ENCODE measurements at regions not wholly inside any gene's neighbourhood (a gene's known extent, or its start where the extent isn't known, plus 50 kb on each side); places are given as distances from the start of the nearest gene placed in this dataset.
"Not testable (repeated sequence)": the region's sequence is repeated elsewhere in the genome, so short reads cannot be mapped to it uniquely, and the experiment has no call there.

- no peak overlapping the region for H3K9ac ChIP-seq (ENCODE audit: low read depth, low read length)
- no peaks in the 10 kb centered on the region for H3K9me3 ChIP-seq (ENCODE audit: insufficient read depth, low read depth, low read length)
- H3K27me3 ChIP-seq (ENCODE audit: insufficient read depth, low read length), result no peaks in the 10 kb centered on the region
- H3K36me3 ChIP-seq (ENCODE audit: insufficient read depth, low read length), result no peaks in the 10 kb centered on the region
- H3K4me1 ChIP-seq (ENCODE audit: insufficient read depth, low read length), result no peaks in the 10 kb centered on the region
- H3K27ac ChIP-seq (ENCODE audit: low read depth, low read length), result no peak overlapping the region
- H3K4me3 ChIP-seq (ENCODE audit: low read length), result no peak overlapping the region
- 91% methylated on average over 2 of the region's 2 CpGs for WGBS
Observed at GRCh38 chr5:98205691-98206461, 567.6 kb upstream of the RGMB start.

- no peaks in the 10 kb centered on the region for H3K4me1 ChIP-seq (ENCODE audit: insufficient read depth, low read length)
- 0% methylated on average over 1 of the region's 2 CpGs for WGBS
- no peaks in the 10 kb centered on the region for H3K9me3 ChIP-seq (ENCODE audit: insufficient read depth, low read depth, low read length)
- no peak overlapping the region for H3K27ac ChIP-seq (ENCODE audit: low read depth, low read length)
- no peaks in the 10 kb centered on the region for H3K36me3 ChIP-seq (ENCODE audit: insufficient read depth, low read length)
- no peak overlapping the region for H3K4me3 ChIP-seq (ENCODE audit: low read length)
- H3K9ac ChIP-seq (ENCODE audit: low read depth, low read length), result no peak overlapping the region
- no peaks in the 10 kb centered on the region for H3K27me3 ChIP-seq (ENCODE audit: insufficient read depth, low read length)
Observed at GRCh38 chr5:98206566-98206965, 566.9 kb upstream of the RGMB start.

GRCh38 chr5:98209418-98209817, 564.0 kb upstream of the RGMB start:
- Histone ChIP-seq H3K9me3 (ENCODE audit: insufficient read depth, low read depth, low read length) (no peaks in the 10 kb centered on the region), H3K9ac (ENCODE audit: low read depth, low read length) (no peak overlapping the region), H3K27ac (ENCODE audit: low read depth, low read length) (no peak overlapping the region), H3K36me3 (ENCODE audit: insufficient read depth, low read length) (no peaks in the 10 kb centered on the region), H3K27me3 (ENCODE audit: insufficient read depth, low read length) (no peaks in the 10 kb centered on the region), H3K4me1 (ENCODE audit: insufficient read depth, low read length) (no peaks in the 10 kb centered on the region), H3K4me3 (ENCODE audit: low read length) (no peak overlapping the region)

- H3K9ac ChIP-seq (ENCODE audit: low read depth, low read length), result no peak overlapping the region
- no peaks in the 10 kb centered on the region for H3K4me1 ChIP-seq (ENCODE audit: insufficient read depth, low read length)
- H3K36me3 ChIP-seq (ENCODE audit: insufficient read depth, low read length), result no peaks in the 10 kb centered on the region
- 91% methylated on average over 6 of the region's 7 CpGs for WGBS
- H3K27me3 ChIP-seq (ENCODE audit: insufficient read depth, low read length), result no peaks in the 10 kb centered on the region
- H3K9me3 ChIP-seq (ENCODE audit: insufficient read depth, low read depth, low read length), result no peaks in the 10 kb centered on the region
- no peak overlapping the region for H3K4me3 ChIP-seq (ENCODE audit: low read length)
- no peak overlapping the region for H3K27ac ChIP-seq (ENCODE audit: low read depth, low read length)
Observed at GRCh38 chr5:98214240-98215051, 559.0 kb upstream of the RGMB start.

GRCh38 chr5:98217138-98217537, 556.3 kb upstream of the RGMB start:
- Histone ChIP-seq H3K36me3 (ENCODE audit: insufficient read depth, low read length) (no peaks in the 10 kb centered on the region), H3K27ac (ENCODE audit: low read depth, low read length) (no peak overlapping the region), H3K9me3 (ENCODE audit: insufficient read depth, low read depth, low read length) (no peaks in the 10 kb centered on the region), H3K4me3 (ENCODE audit: low read length) (no peak overlapping the region), H3K27me3 (ENCODE audit: insufficient read depth, low read length) (no peaks in the 10 kb centered on the region), H3K4me1 (ENCODE audit: insufficient read depth, low read length) (no peaks in the 10 kb centered on the region), H3K9ac (ENCODE audit: low read depth, low read length) (no peak overlapping the region)
- 100% methylated on average over 1 of the region's 1 CpG for WGBS

GRCh38 chr5:98218838-98219237, 554.6 kb upstream of the RGMB start:
- Histone ChIP-seq H3K36me3 (ENCODE audit: insufficient read depth, low read length) (no peaks in the 10 kb centered on the region), H3K9ac (ENCODE audit: low read depth, low read length) (no peak overlapping the region), H3K9me3 (ENCODE audit: insufficient read depth, low read depth, low read length) (no peaks in the 10 kb centered on the region), H3K4me3 (ENCODE audit: low read length) (no peak overlapping the region), H3K4me1 (ENCODE audit: insufficient read depth, low read length) (no peaks in the 10 kb centered on the region), H3K27ac (ENCODE audit: low read depth, low read length) (no peak overlapping the region), H3K27me3 (ENCODE audit: insufficient read depth, low read length) (no peaks in the 10 kb centered on the region)
- WGBS, result 100% methylated on average over 1 of the region's 2 CpGs

- Histone ChIP-seq H3K4me1 (ENCODE audit: insufficient read depth, low read length) (no peaks in the 10 kb centered on the region), H3K36me3 (ENCODE audit: insufficient read depth, low read length) (no peaks in the 10 kb centered on the region), H3K9me3 (ENCODE audit: insufficient read depth, low read depth, low read length) (peaks cover 5% of the 10 kb centered on the region; the same call in 1 of the 2 replicates), H3K4me3 (ENCODE audit: low read length) (no peak overlapping the region), H3K27me3 (ENCODE audit: insufficient read depth, low read length) (no peaks in the 10 kb centered on the region), H3K9ac (ENCODE audit: low read depth, low read length) (no peak overlapping the region), H3K27ac (ENCODE audit: low read depth, low read length) (no peak overlapping the region)
Observed at GRCh38 chr5:98227489-98227888, 546.0 kb upstream of the RGMB start.

- no peaks in the 10 kb centered on the region for H3K4me1 ChIP-seq (ENCODE audit: insufficient read depth, low read length)
- no peaks in the 10 kb centered on the region for H3K36me3 ChIP-seq (ENCODE audit: insufficient read depth, low read length)
- peaks cover 5% of the 10 kb centered on the region; the same call in 1 of the 2 replicates for H3K9me3 ChIP-seq (ENCODE audit: insufficient read depth, low read depth, low read length)
- 97% methylated on average over 3 of the region's 4 CpGs for WGBS
- no peak overlapping the region for H3K4me3 ChIP-seq (ENCODE audit: low read length)
- H3K9ac ChIP-seq (ENCODE audit: low read depth, low read length), result no peak overlapping the region
- H3K27me3 ChIP-seq (ENCODE audit: insufficient read depth, low read length), result no peaks in the 10 kb centered on the region
- no peak overlapping the region for H3K27ac ChIP-seq (ENCODE audit: low read depth, low read length)
Observed at GRCh38 chr5:98231089-98231488, 542.4 kb upstream of the RGMB start.

- H3K4me1 ChIP-seq (ENCODE audit: insufficient read depth, low read length); H3K9ac ChIP-seq (ENCODE audit: low read depth, low read length); H3K27ac ChIP-seq (ENCODE audit: low read depth, low read length); H3K36me3 ChIP-seq (ENCODE audit: insufficient read depth, low read length); H3K9me3 ChIP-seq (ENCODE audit: insufficient read depth, low read depth, low read length); H3K27me3 ChIP-seq (ENCODE audit: insufficient read depth, low read length); H3K4me3 ChIP-seq (ENCODE audit: low read length): not testable (repeated sequence)
- 98% methylated on average over 5 of the region's 5 CpGs for WGBS
Observed at GRCh38 chr5:98237794-98238193, 535.7 kb upstream of the RGMB start.

- no CpG with 5 or more reads among the region's 1 CpG for WGBS
- Histone ChIP-seq H3K36me3 (ENCODE audit: insufficient read depth, low read length) (no peaks in the 10 kb centered on the region), H3K9me3 (ENCODE audit: insufficient read depth, low read depth, low read length) (no peaks in the 10 kb centered on the region; the same call in 1 of the 2 replicates), H3K9ac (ENCODE audit: low read depth, low read length) (no peak overlapping the region), H3K4me1 (ENCODE audit: insufficient read depth, low read length) (no peaks in the 10 kb centered on the region), H3K27ac (ENCODE audit: low read depth, low read length) (no peak overlapping the region), H3K27me3 (ENCODE audit: insufficient read depth, low read length) (no peaks in the 10 kb centered on the region), H3K4me3 (ENCODE audit: low read length) (no peak overlapping the region)
Observed at GRCh38 chr5:98243972-98244371, 529.5 kb upstream of the RGMB start.

GRCh38 chr5:98248949-98249348, 524.5 kb upstream of the RGMB start:
- H3K27me3 ChIP-seq (ENCODE audit: insufficient read depth, low read length), result no peaks in the 10 kb centered on the region
- H3K4me3 ChIP-seq (ENCODE audit: low read length), result no peak overlapping the region
- H3K36me3 ChIP-seq (ENCODE audit: insufficient read depth, low read length), result no peaks in the 10 kb centered on the region
- no peaks in the 10 kb centered on the region for H3K4me1 ChIP-seq (ENCODE audit: insufficient read depth, low read length)
- no peak overlapping the region for H3K27ac ChIP-seq (ENCODE audit: low read depth, low read length)
- H3K9ac ChIP-seq (ENCODE audit: low read depth, low read length), result no peak overlapping the region
- no peaks in the 10 kb centered on the region for H3K9me3 ChIP-seq (ENCODE audit: insufficient read depth, low read depth, low read length)
- WGBS, result 92% methylated on average over 2 of the region's 2 CpGs
